GM23338 (cell line): ENCODE measurements at regions not wholly inside any gene's neighbourhood (a gene's known extent, or its start where the extent isn't known, plus 50 kb on each side); places are given as distances from the start of the nearest gene placed in this dataset.
"Not testable (repeated sequence)": the region's sequence is repeated elsewhere in the genome, so short reads cannot be mapped to it uniquely, and the experiment has no call there.

Experiments used
- ATAC-seq: fragments of 200-7000 bp; cut with Tn5 transposase; 3 replicates; pipeline ENCODE4 v1.9.1; 2020
- DNase-seq: peaks from one replicate; pipeline ENCODE4 v3.0.0-alpha.2; 2015; ENCODE audit warnings: low spot score
- H2AFZ ChIP-seq: fragments of 200-600 bp; sonication (generic); 2 replicates; pipeline ENCODE4 v1.8.0; 2016; ENCODE audit warnings: antibody characterized with exemption, mild to moderate bottlenecking, moderate library complexity
- H3F3A ChIP-seq: fragments of 200-600 bp; sonication (generic); replicated peaks from 2 replicates; pipeline ENCODE4 v1.8.0; 2017; ENCODE audit warnings: antibody characterized with exemption, mixed run types, low read depth
- H3K27ac ChIP-seq: fragments of 200-600 bp; sonication (generic); 2 replicates; pipeline ENCODE4 v1.6.1; 2016; ENCODE audit warnings: low read depth
- H3K27me3 ChIP-seq: fragments of 200-600 bp; sonication (generic); 2 replicates; pipeline ENCODE4 v1.8.0; 2016; ENCODE audit warnings: mild to moderate bottlenecking, mixed run types, moderate library complexity; ENCODE audit not compliant: insufficient read depth
- H3K36me3 ChIP-seq: fragments of 200-600 bp; sonication (generic); 2 replicates; pipeline ENCODE4 v1.8.0; 2016; ENCODE audit warnings: mild to moderate bottlenecking; ENCODE audit not compliant: insufficient read depth
- H3K4me1 ChIP-seq: fragments of 200-600 bp; sonication (generic); 2 replicates; pipeline ENCODE4 v1.8.0; 2016; ENCODE audit warnings: mild to moderate bottlenecking, moderate library complexity; ENCODE audit not compliant: insufficient read depth
- H3K4me2 ChIP-seq: fragments of 200-600 bp; sonication (generic); 2 replicates; pipeline ENCODE4 v1.7.1; 2017; ENCODE audit warnings: mixed run types
- H3K4me3 ChIP-seq: fragments of 200-600 bp; sonication (generic); 2 replicates; pipeline ENCODE4 v1.6.1; 2016; ENCODE audit warnings: mixed run types
- H3K79me2 ChIP-seq: fragments of 200-600 bp; sonication (generic); replicated peaks from 2 replicates; pipeline ENCODE4 v1.8.0; 2017; ENCODE audit warnings: mild to moderate bottlenecking; ENCODE audit not compliant: insufficient read depth
- H3K9me2 ChIP-seq: fragments of 200-600 bp; sonication (generic); 2 replicates; pipeline ENCODE4 v1.8.0; 2017; ENCODE audit not compliant: insufficient read depth
- H4K20me1 ChIP-seq: fragments of 200-600 bp; sonication (generic); replicated peaks from 2 replicates; pipeline ENCODE4 v1.8.0; 2017; ENCODE audit warnings: mild to moderate bottlenecking; ENCODE audit not compliant: insufficient read depth
- H3K27ac Mint-ChIP-seq: 2 replicates; pipeline ENCODE4 v1.8.0; 2020; ENCODE audit warnings: inconsistent platforms, mild to moderate bottlenecking, moderate library complexity, mixed read lengths
- H3K27me3 Mint-ChIP-seq: 3 replicates; pipeline ENCODE4 v1.8.0; 2022; ENCODE audit warnings: low read depth, mild to moderate bottlenecking, moderate library complexity, mixed read lengths, inconsistent platforms; ENCODE audit not compliant: insufficient read depth, poor library complexity
- H3K36me3 Mint-ChIP-seq: 3 replicates; pipeline ENCODE4 v1.8.0; 2021; ENCODE audit warnings: low read depth, mild to moderate bottlenecking, inconsistent platforms, moderate library complexity, mixed read lengths
- H3K4me1 Mint-ChIP-seq: 3 replicates; pipeline ENCODE4 v1.8.0; 2020; ENCODE audit warnings: mild to moderate bottlenecking, inconsistent platforms, mixed read lengths
- H3K4me3 Mint-ChIP-seq: 3 replicates; pipeline ENCODE4 v1.8.0; 2021; ENCODE audit warnings: moderate library complexity, mild to moderate bottlenecking, inconsistent platforms, mixed read lengths
- H3K9me3 Mint-ChIP-seq: 3 replicates; pipeline ENCODE4 v1.8.0; 2020; ENCODE audit warnings: moderate library complexity, mild to moderate bottlenecking, inconsistent platforms, mixed read lengths
- CREB1 ChIP-seq: fragments of 250-450 bp; sonication (Bioruptor Pico); IDR thresholded peaks from 2 replicates; pipeline ENCODE4 v1.5.0; 2020; ENCODE audit warnings: low read depth, mild to moderate bottlenecking, moderate library complexity
- EZH2 ChIP-seq: fragments of 200-600 bp; sonication (generic); IDR thresholded peaks from one replicate; pipeline ENCODE4 v1.8.0; 2017; ENCODE audit warnings: antibody characterized with exemption, mild to moderate bottlenecking, low read depth; ENCODE audit not compliant: unreplicated experiment
- EZH2phosphoT487 ChIP-seq: fragments of 200-600 bp; sonication (generic); IDR thresholded peaks from one replicate; pipeline ENCODE4 v1.8.1; 2018; ENCODE audit warnings: antibody characterized with exemption; ENCODE audit not compliant: unreplicated experiment
- JUNB ChIP-seq: IDR thresholded peaks from one replicate; pipeline ENCODE4 v1.6.1; 2016; ENCODE audit warnings: antibody characterized with exemption; ENCODE audit not compliant: unreplicated experiment
- NANOG ChIP-seq: IDR thresholded peaks from 2 replicates; pipeline ENCODE4 v1.6.1; 2016; ENCODE audit warnings: antibody characterized with exemption, borderline replicate concordance
- POLR2AphosphoS5 ChIP-seq: IDR thresholded peaks from 2 replicates; pipeline ENCODE4 v1.6.1; 2016; ENCODE audit warnings: antibody characterized with exemption, low read depth
- REST ChIP-seq: IDR thresholded peaks from one replicate; pipeline ENCODE4 v1.6.1; 2018; ENCODE audit warnings: antibody characterized with exemption; ENCODE audit not compliant: unreplicated experiment
- STAT1 ChIP-seq: IDR thresholded peaks from one replicate; pipeline ENCODE4 v1.6.1; 2016; ENCODE audit warnings: antibody characterized with exemption; ENCODE audit not compliant: unreplicated experiment
- ZNF114 ChIP-seq: fragments of 250-450 bp; sonication (Bioruptor Pico); IDR thresholded peaks from 2 replicates; pipeline ENCODE4 v1.5.0; 2020; ENCODE audit warnings: mild to moderate bottlenecking, moderate library complexity

DNA sequence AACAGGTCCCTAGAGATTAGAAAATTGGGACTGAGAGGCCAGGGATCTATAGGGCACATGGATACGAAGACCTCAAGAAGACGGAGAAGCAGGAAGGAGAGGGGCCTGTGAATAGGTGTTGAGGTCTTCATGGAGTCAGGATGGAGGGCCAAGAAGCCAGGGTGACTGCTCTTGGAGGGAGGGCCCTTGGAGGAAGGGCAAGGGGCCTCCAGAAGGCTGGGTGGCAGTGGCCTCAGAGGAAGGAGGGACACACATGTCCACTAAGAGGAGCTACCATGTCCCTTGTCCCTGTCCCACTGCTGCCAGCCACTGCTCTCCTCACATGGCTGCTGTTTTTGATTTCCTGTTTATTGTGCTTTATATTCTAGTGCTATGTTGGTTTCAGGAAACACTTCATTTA, 589.5 kb upstream of the B3GAT1 start:
- Mint-ChIP-seq H3K27ac (no peak overlapping the region), H3K9me3 (no peaks in the 10 kb centered on the region), H3K27me3 (peaks cover 4% of the 10 kb centered on the region), H3K36me3 (no peaks in the 10 kb centered on the region; the same call in 2 of the 3 replicates), H3K4me1 (peaks cover 27% of the 10 kb centered on the region), H3K4me3 (no peak overlapping the region)
- no peak for DNase-seq
- Histone ChIP-seq H4K20me1 (no peaks in the 10 kb centered on the region), H3K27me3 (no peaks in the 10 kb centered on the region), H2AFZ (no peak overlapping the region), H3K27ac (no peak overlapping the region), H3F3A (no peaks in the 10 kb centered on the region), H3K4me1 (peaks cover 7% of the 10 kb centered on the region), H3K9me2 (peaks cover 3% of the 10 kb centered on the region; the same call in 1 of the 2 replicates), H3K4me2 (no peak overlapping the region), H3K79me2 (no peaks in the 10 kb centered on the region), H3K36me3 (no peaks in the 10 kb centered on the region), H3K4me3 (no peak overlapping the region)
- ATAC-seq: no peak
- TF ChIP-seq STAT1 (no peak), NANOG (no peak), ZNF114 (no peak), EZH2 (no peak), REST (no peak), CREB1 (CRISPR knock-in tag) (no peak), JUNB (no peak), EZH2phosphoT487 (no peak), POLR2AphosphoS5 (no peak)

DNA sequence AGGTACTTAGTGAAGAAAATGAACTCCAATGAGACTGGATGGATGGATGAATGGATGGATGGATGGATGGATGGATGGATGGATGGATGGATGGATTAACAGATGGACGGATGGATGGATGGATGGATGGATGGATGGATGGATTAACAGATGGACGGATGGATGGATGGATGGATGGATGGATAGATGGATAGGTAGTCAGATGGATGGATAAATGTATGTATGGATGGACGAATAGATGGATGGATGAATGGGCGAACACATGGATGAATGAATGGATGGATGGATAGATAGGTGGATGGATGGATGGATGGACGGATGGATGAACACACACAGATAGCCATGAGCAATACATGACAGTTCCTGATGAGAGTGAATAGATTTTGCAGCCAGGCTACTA, 589.0 kb upstream of the B3GAT1 start:
- not testable (repeated sequence) for H3K4me1 ChIP-seq, H3K9me2 ChIP-seq, H4K20me1 ChIP-seq, H3K79me2 ChIP-seq, ATAC-seq, DNase-seq, H3K36me3 ChIP-seq, H3K27ac ChIP-seq, H3F3A ChIP-seq, H3K27ac Mint-ChIP-seq, H2AFZ ChIP-seq, H3K36me3 Mint-ChIP-seq, H3K4me3 Mint-ChIP-seq, H3K27me3 Mint-ChIP-seq, H3K4me2 ChIP-seq, H3K4me3 ChIP-seq, H3K27me3 ChIP-seq, H3K9me3 Mint-ChIP-seq
- peaks cover 28% of the 10 kb centered on the region for H3K4me1 Mint-ChIP-seq
